RWPE2 (cell line): ENCODE measurements at regions not wholly inside any gene's neighbourhood (a gene's known extent, or its start where the extent isn't known, plus 50 kb on each side); places are given as distances from the start of the nearest gene placed in this dataset.

Experiments used
- ATAC-seq: fragments of 200-7000 bp; cut with Tn5 transposase; 3 replicates; pipeline ENCODE4 v1.9.1; 2021; ENCODE audit warnings: low read depth
- DNase-seq: peaks from one replicate; pipeline ENCODE4 v3.0.0-alpha.2; 2020; ENCODE audit warnings: low spot score
- H3K27ac ChIP-seq: fragments of 450-650 bp; 2 replicates; pipeline ENCODE4 v1.5.1; 2017; ENCODE audit warnings: mild to moderate bottlenecking; ENCODE audit not compliant: poor library complexity, severe bottlenecking
- H3K27me3 ChIP-seq: fragments of 250-450 bp; sonication (Bioruptor Pico); 2 replicates; pipeline ENCODE4 v1.5.1; 2021; ENCODE audit warnings: mild to moderate bottlenecking, moderate library complexity; ENCODE audit not compliant: insufficient read depth, poor library complexity, severe bottlenecking
- H3K36me3 ChIP-seq: fragments of 250-450 bp; sonication (Bioruptor Pico); 2 replicates; pipeline ENCODE4 v1.5.1; 2020; ENCODE audit warnings: low read depth, mild to moderate bottlenecking, moderate library complexity
- H3K4me1 ChIP-seq: fragments of 250-450 bp; sonication (Bioruptor Pico); 2 replicates; pipeline ENCODE4 v1.5.1; 2021; ENCODE audit warnings: mild to moderate bottlenecking, moderate library complexity; ENCODE audit not compliant: insufficient read depth, poor library complexity, severe bottlenecking
- H3K4me3 ChIP-seq: fragments of 250-450 bp; sonication (Bioruptor Pico); 2 replicates; pipeline ENCODE4 v1.5.1; 2021; ENCODE audit warnings: mild to moderate bottlenecking, moderate library complexity; ENCODE audit not compliant: severe bottlenecking
- H3K9me3 ChIP-seq: fragments of 250-450 bp; sonication (Bioruptor Pico); 2 replicates; pipeline ENCODE4 v1.5.1; 2021; ENCODE audit warnings: mild to moderate bottlenecking, moderate library complexity; ENCODE audit not compliant: severe bottlenecking
- CTCF ChIP-seq: fragments of 450-650 bp; IDR thresholded peaks from one replicate; pipeline ENCODE4 v1.5.1; 2017; ENCODE audit warnings: mild to moderate bottlenecking, moderate library complexity; ENCODE audit not compliant: poor library complexity, severe bottlenecking

DNA sequence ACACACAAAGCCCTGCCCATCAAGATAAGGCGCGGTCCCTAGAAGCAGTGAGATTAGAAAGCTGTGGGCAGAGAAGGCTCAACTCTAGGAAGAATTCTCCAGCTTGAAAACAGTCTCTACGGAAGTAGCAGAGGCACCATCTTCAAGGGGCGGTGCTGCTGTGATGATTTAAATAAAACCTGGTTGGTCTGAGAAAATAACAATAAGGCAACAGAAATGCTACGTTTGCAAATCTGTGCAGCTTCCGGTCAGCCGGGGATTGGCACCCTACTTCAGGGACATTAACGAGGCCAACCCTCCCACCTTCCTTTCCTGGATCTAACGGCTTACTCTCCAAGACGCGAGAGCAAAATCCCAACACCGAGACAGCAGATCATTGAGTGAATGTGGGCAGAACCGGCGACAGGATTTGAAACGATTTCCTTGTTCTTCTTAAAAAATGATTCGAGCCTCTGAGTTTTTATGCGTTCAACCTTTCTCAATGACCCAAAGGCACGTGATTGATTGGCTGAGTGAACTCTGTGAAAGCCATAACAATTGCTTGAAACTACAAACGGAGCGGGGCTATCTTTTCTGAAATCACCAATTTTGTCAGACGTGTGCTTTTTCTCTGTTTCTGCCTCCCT, 93.7 kb upstream of the ZNF516 start:
- Histone ChIP-seq H3K4me3 (no peak overlapping the region), H3K27ac (no peak overlapping the region), H3K9me3 (no peaks in the 10 kb centered on the region), H3K36me3 (no peaks in the 10 kb centered on the region), H3K27me3 (no peaks in the 10 kb centered on the region), H3K4me1 (peaks cover 3% of the 10 kb centered on the region)
- DNase-seq (no peak), ATAC-seq (no peak)
- TF ChIP-seq CTCF: no peak

- H3K4me3 ChIP-seq: no peak overlapping the region
- H3K36me3 ChIP-seq: no peaks in the 10 kb centered on the region
- no peaks in the 10 kb centered on the region for H3K9me3 ChIP-seq
- TF ChIP-seq CTCF: no peak
- peaks cover 3% of the 10 kb centered on the region for H3K4me1 ChIP-seq
- H3K27ac ChIP-seq: no peak overlapping the region
- no peak for DNase-seq
- no peaks in the 10 kb centered on the region for H3K27me3 ChIP-seq
- ATAC-seq: no peak
Observed at GRCh38 chr18:76587879-76588271, 92.8 kb upstream of the ZNF516 start.

- no peaks in the 10 kb centered on the region for H3K9me3 ChIP-seq
- no peaks in the 10 kb centered on the region for H3K36me3 ChIP-seq
- no peak for TF ChIP-seq CTCF
- no peaks in the 10 kb centered on the region for H3K27me3 ChIP-seq
- no peak overlapping the region for H3K27ac ChIP-seq
- no peak overlapping the region for H3K4me3 ChIP-seq
- ATAC-seq (no peak), DNase-seq (no peak)
- peaks cover 3% of the 10 kb centered on the region for H3K4me1 ChIP-seq
Observed at GRCh38 chr18:76587147-76587878, 92.3 kb upstream of the ZNF516 start.

GRCh38 chr18:76584414-76585310, 89.6 kb upstream of the ZNF516 start:
- peaks cover 3% of the 10 kb centered on the region for H3K4me1 ChIP-seq
- DNase-seq: no peak
- no peak for ATAC-seq
- no peaks in the 10 kb centered on the region for H3K36me3 ChIP-seq
- H3K27ac ChIP-seq: no peak overlapping the region
- TF ChIP-seq CTCF: no peak
- H3K4me3 ChIP-seq: no peak overlapping the region
- H3K9me3 ChIP-seq: no peaks in the 10 kb centered on the region
- no peaks in the 10 kb centered on the region for H3K27me3 ChIP-seq
